GM12865 (cell line): ENCODE measurements at regions not wholly inside any gene's neighbourhood (a gene's known extent, or its start where the extent isn't known, plus 50 kb on each side); places are given as distances from the start of the nearest gene placed in this dataset.

Experiments
- DNase-seq: peaks from one replicate; pipeline ENCODE4 v3.0.0; 2010; ENCODE audit warnings: low read depth
- H3K4me3 ChIP-seq: 2 replicates; pipeline ENCODE4 v1.5.1; 2011; ENCODE audit warnings: mild to moderate bottlenecking, low read depth, low read length, control low read depth
- CTCF ChIP-seq: IDR thresholded peaks from 2 replicates; pipeline ENCODE4 v1.5.1; 2011; ENCODE audit warnings: low read length, control low read depth, low read depth, inconsistent platforms; ENCODE audit not compliant: insufficient read depth; ENCODE audit errors: missing control alignments

- TF ChIP-seq CTCF: no peak
- peak; percentile 53 for DNase-seq
Observed at GRCh38 chr6:21438986-21439352, 154.6 kb upstream of the SOX4 start.

GRCh38 chr6:21441386-21441785 lies 152.2 kb upstream of the SOX4 start:
- DNase-seq: no peak
- no peak overlapping the region for H3K4me3 ChIP-seq
- TF ChIP-seq CTCF: no peak

More at GRCh38 chr6:21438986-21439352, 154.6 kb upstream of the SOX4 start:
- H3K4me3 ChIP-seq: peak overlapping the region; percentile 5; the same call in 1 of the 2 replicates

- DNase-seq: no peak
- TF ChIP-seq CTCF: no peak
- no peak overlapping the region for H3K4me3 ChIP-seq
Observed at GRCh38 chr6:21442874-21443273, 150.7 kb upstream of the SOX4 start.

GRCh38 chr6:21444711-21445260 lies 148.8 kb upstream of the SOX4 start:
- H3K4me3 ChIP-seq: no peak overlapping the region
- TF ChIP-seq CTCF: no peak
- DNase-seq: no peak

GRCh38 chr6:21447987-21448386 lies 145.6 kb upstream of the SOX4 start:
- no peak for DNase-seq
- TF ChIP-seq CTCF: no peak
- no peak overlapping the region for H3K4me3 ChIP-seq

- DNase-seq: no peak
- H3K4me3 ChIP-seq: no peak overlapping the region
- no peak for TF ChIP-seq CTCF
Observed at GRCh38 chr6:21448485-21449109, 145.0 kb upstream of the SOX4 start.

- H3K4me3 ChIP-seq: no peak overlapping the region
- no peak for DNase-seq
- no peak for TF ChIP-seq CTCF
Observed at GRCh38 chr6:21450149-21450548, 143.4 kb upstream of the SOX4 start.
